GM13977 (cell line): ENCODE measurements at regions not wholly inside any gene's neighbourhood (a gene's known extent, or its start where the extent isn't known, plus 50 kb on each side); places are given as distances from the start of the nearest gene placed in this dataset.

Experiments used
- DNase-seq: peaks from one replicate; pipeline ENCODE4 v3.0.0; 2012; ENCODE audit warnings: low spot score
- CTCF ChIP-seq: IDR thresholded peaks from 2 replicates; pipeline ENCODE4 v1.5.1; 2012; ENCODE audit warnings: mild to moderate bottlenecking, control low read depth; ENCODE audit not compliant: insufficient read depth; ENCODE audit errors: extremely low read depth, missing control alignments
- in situ Hi-C: fragments of 300-500 bp; cut with MboI; formaldehyde crosslinking; loops from one replicate; pipeline ENCODE4 v1.12.0; 2022; ENCODE audit warnings: low sequenced_read_pairs, low pct_unique_long_range_greater_than_20kb, mixed read lengths, inconsistent platforms; ENCODE audit not compliant: unreplicated experiment

- no peak for TF ChIP-seq CTCF
- in situ Hi-C loops = no loop called here
- DNase-seq = no peak
Observed at GRCh38 chr10:78401624-78402367, 368.1 kb downstream of the RPS24 start.

DNA sequence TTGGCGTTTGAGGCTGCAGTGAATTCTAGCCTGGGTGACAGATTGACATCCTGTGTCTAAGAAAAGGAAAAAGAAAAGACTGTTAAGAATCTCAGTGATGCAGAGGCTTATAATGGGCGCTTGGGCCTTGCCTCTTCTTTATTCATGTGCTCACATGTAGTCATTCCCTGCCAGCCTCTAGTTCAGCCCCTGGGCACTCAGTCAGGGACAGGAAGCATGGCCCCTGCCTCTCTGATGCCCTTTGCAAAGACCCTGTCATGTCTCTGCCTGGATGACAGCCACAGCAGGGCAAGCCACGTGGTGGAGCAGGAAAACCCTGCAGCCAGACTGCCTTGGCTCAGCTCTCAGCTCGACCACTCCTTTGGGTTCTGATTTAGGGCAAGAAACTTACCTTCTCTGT, 368.9 kb downstream of the RPS24 start:
- no peak for TF ChIP-seq CTCF
- no peak for DNase-seq
- in situ Hi-C loops = no loop called here

GRCh38 chr10:78403781-78404180, 370.1 kb downstream of the RPS24 start:
- no peak for TF ChIP-seq CTCF
- in situ Hi-C loops = no loop called here
- DNase-seq = no peak

GRCh38 chr10:78404296-78404695, 370.6 kb downstream of the RPS24 start:
- no peak for DNase-seq
- no peak for TF ChIP-seq CTCF
- in situ Hi-C loops = no loop called here

GRCh38 chr10:78405231-78405630, 371.6 kb downstream of the RPS24 start:
- TF ChIP-seq CTCF = no peak

DNA sequence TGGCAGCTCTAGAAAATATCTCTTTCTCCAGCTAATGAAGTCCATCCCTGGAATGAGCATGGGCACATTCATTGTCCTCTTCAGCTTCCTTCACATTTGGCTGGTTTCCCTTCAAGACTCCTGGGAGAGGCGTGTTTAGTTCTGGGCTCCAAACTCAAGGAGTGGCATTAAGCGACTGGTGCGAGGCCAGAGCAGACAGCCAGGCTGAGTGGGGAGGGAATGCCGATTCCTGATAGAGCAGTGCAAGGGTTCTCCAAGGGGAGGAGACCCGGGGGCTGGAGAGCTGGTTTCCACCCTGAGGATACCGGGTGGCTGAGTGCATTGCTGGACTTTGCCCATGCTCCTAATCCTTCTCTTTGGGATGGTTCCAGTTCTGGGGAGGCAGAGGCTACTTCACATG, 372.1 kb downstream of the RPS24 start:
- in situ Hi-C loops = no loop called here
- no peak for DNase-seq
- TF ChIP-seq CTCF = no peak

More at GRCh38 chr10:78405231-78405630, 371.6 kb downstream of the RPS24 start:
- no peak for DNase-seq
- in situ Hi-C loops = no loop called here
